ENCODE measurements at regions not wholly inside any gene's neighbourhood (a gene's known extent, or its start where the extent isn't known, plus 50 kb on each side); places are given as distances from the start of the nearest gene placed in this dataset.

GRCh38 chr4:189414021-189414420 is 526.7 kb upstream of the FRG1 start:
- intact Hi-C loops (cut with micrococcal nuclease) = no loop called here
- no TSS peak for BruUV-seq (replicated peaks)
- whole genome bisulfite sequencing, 2 experiments (ENCODE audit: extremely low coverage in 2 of 2, insufficient read length in 1 of 2) = no CpG with 5 or more reads among the region's 4 CpGs

More at GRCh38 chr4:189414021-189414420, 526.7 kb upstream of the FRG1 start:
- dilution Hi-C loops (cut with HindIII; ENCODE audit: low sequenced_read_pairs, unreplicated experiment) = no loop called here
- Histone ChIP-seq H3K36me3 (ENCODE audit: control insufficient read depth, insufficient read depth, low read length) (no peaks in the 10 kb centered on the region), H3K9ac (ENCODE audit: low read depth, low read length) (no peak overlapping the region), H2BK15ac (ENCODE audit: low read depth, low read length) (no peak overlapping the region), H2BK5ac (ENCODE audit: low read depth, low read length, poor library complexity, severe bottlenecking) (no peak overlapping the region), H3K79me1 (ENCODE audit: low read depth in 1 of 2, low read length in 2 of 2) (no peaks in the 10 kb centered on the region), H3K23ac (ENCODE audit: low read depth, low read length) (no peak overlapping the region), H4K8ac (ENCODE audit: low read depth in 2 of 2, low read length in 2 of 2) (no peak overlapping the region), H4K91ac (ENCODE audit: insufficient read depth, low read depth, low read length) (no peak overlapping the region), H2AK5ac (ENCODE audit: low read depth, low read length) (no peak overlapping the region), H3K27me3 (ENCODE audit: control insufficient read depth, insufficient read depth, low read length) (no peaks in the 10 kb centered on the region), H2BK120ac (ENCODE audit: low read depth, low read length) (no peak overlapping the region), H3K4me1 (ENCODE audit: control insufficient read depth, insufficient read depth, low read length) (no peaks in the 10 kb centered on the region), H4K5ac (ENCODE audit: low read depth, low read length) (no peak overlapping the region), H2AFZ (replicated peaks; ENCODE audit: low read length, poor library complexity) (no peak overlapping the region), H3K4me2 (ENCODE audit: low read depth, low read length) (no peak overlapping the region), H3K4ac (ENCODE audit: low read depth, low read length) (no peak overlapping the region), H3K27ac (ENCODE audit: insufficient read depth, low read length) (no peak overlapping the region), H2BK20ac (ENCODE audit: low read depth, low read length) (no peak overlapping the region), H3K18ac (ENCODE audit: low read depth, low read length) (no peak overlapping the region), H3K56ac (ENCODE audit: extremely low read depth, insufficient read depth, low read length) (no peak overlapping the region), H4K20me1 (ENCODE audit: insufficient read depth, low read length) (no peaks in the 10 kb centered on the region), H3K4me3 (ENCODE audit: insufficient read depth, low read depth, low read length) (no peak overlapping the region), H3K9me1 (ENCODE audit: insufficient read depth, low read length) (no peaks in the 10 kb centered on the region), H3K9me3 (ENCODE audit: control insufficient read depth, insufficient read depth, low read length) (peaks cover 26% of the 10 kb centered on the region), H2AK9ac (replicated peaks; ENCODE audit: low read depth, low read length, poor library complexity) (no peak overlapping the region), H3K14ac (replicated peaks; ENCODE audit: low read depth, low read length) (no peak overlapping the region)
- no peak for DNase-seq
- in situ Hi-C loops (cut with MboI; ENCODE audit: low sequenced_read_pairs) = no loop called here
- ChIA-PET CTCF (no interaction called here), POLR2A (ENCODE audit: unreplicated experiment) (no interaction called here)
- no peak for TF ChIP-seq ELK1 (IDR thresholded peaks at IDR 0.05; ENCODE audit: borderline replicate concordance, low read depth, low read length)
- no peak for TF ChIP-seq CHD1 (IDR thresholded peaks at IDR 0.05; ENCODE audit: low read depth, low read length)
- TF ChIP-seq NFE2L2 (IDR thresholded peaks at IDR 0.05; ENCODE audit: low read depth, low read length) = no peak
- TF ChIP-seq MXI1 (IDR thresholded peaks at IDR 0.05; ENCODE audit: borderline replicate concordance, low read depth, low read length) = no peak
- no peak for TF ChIP-seq BHLHE40 (IDR thresholded peaks at IDR 0.05; ENCODE audit: low read depth, low read length)
- TF ChIP-seq CTCF (conservative IDR thresholded peaks at IDR 0.05; ENCODE audit: low read depth, low read length) = no peak
- TF ChIP-seq RAD21 (IDR thresholded peaks at IDR 0.05; ENCODE audit: low read length) = no peak
- TF ChIP-seq USF2 (IDR thresholded peaks at IDR 0.05; ENCODE audit: low read depth, low read length) = no peak
- no peak for TF ChIP-seq MAZ (IDR thresholded peaks at IDR 0.05; ENCODE audit: borderline replicate concordance, low read depth, low read length)
- no peak for ATAC-seq (ENCODE audit: low read depth)

Measured in IMR-90 (cell line).